Type B pancreatic cell (in vitro differentiated cells): ENCODE measurements at regions not wholly inside any gene's neighbourhood (a gene's known extent, or its start where the extent isn't known, plus 50 kb on each side); places are given as distances from the start of the nearest gene placed in this dataset.

Experiments
- DNase-seq: peaks from one replicate; pipeline ENCODE4 v3.0.0; 2021; ENCODE audit warnings: mixed read lengths; ENCODE audit not compliant: unreplicated experiment; ENCODE audit errors: extremely low spot score
- H3K27ac Mint-ChIP-seq: 2 replicates; pipeline ENCODE4 v1.8.0; 2021; ENCODE audit warnings: mild to moderate bottlenecking, mixed read lengths
- H3K27me3 Mint-ChIP-seq: 2 replicates; pipeline ENCODE4 v1.8.0; 2021; ENCODE audit warnings: mixed read lengths
- H3K36me3 Mint-ChIP-seq: 2 replicates; pipeline ENCODE4 v1.8.0; 2021; ENCODE audit warnings: mixed read lengths
- H3K4me1 Mint-ChIP-seq: one replicate; pipeline ENCODE4 v1.8.0; 2021; ENCODE audit warnings: mixed read lengths; ENCODE audit not compliant: unreplicated experiment
- H3K4me3 Mint-ChIP-seq: 2 replicates; pipeline ENCODE4 v1.8.0; 2021; ENCODE audit warnings: mild to moderate bottlenecking, mixed read lengths
- H3K9me3 Mint-ChIP-seq: 2 replicates; pipeline ENCODE4 v1.8.0; 2021; ENCODE audit warnings: mixed read lengths
- TF ChIP-seq, protein P1 (sequence below): fragments of 200-600 bp; sonication (generic); conservative IDR thresholded peaks from 2 replicates; pipeline ENCODE4 v1.5.0; 2021; ENCODE audit warnings: antibody characterized with exemption, mild to moderate bottlenecking

GRCh38 chr10:3294919-3295581 is 122.5 kb upstream of the PITRM1 start:
- Mint-ChIP-seq H3K36me3 (no peaks in the 10 kb centered on the region), H3K4me3 (no peak overlapping the region), H3K27me3 (peaks cover 27% of the 10 kb centered on the region), H3K4me1 (peaks cover 29% of the 10 kb centered on the region), H3K9me3 (peaks cover 4% of the 10 kb centered on the region), H3K27ac (peak overlapping the region; percentile 16)
- TF ChIP-seq, protein P1, sequence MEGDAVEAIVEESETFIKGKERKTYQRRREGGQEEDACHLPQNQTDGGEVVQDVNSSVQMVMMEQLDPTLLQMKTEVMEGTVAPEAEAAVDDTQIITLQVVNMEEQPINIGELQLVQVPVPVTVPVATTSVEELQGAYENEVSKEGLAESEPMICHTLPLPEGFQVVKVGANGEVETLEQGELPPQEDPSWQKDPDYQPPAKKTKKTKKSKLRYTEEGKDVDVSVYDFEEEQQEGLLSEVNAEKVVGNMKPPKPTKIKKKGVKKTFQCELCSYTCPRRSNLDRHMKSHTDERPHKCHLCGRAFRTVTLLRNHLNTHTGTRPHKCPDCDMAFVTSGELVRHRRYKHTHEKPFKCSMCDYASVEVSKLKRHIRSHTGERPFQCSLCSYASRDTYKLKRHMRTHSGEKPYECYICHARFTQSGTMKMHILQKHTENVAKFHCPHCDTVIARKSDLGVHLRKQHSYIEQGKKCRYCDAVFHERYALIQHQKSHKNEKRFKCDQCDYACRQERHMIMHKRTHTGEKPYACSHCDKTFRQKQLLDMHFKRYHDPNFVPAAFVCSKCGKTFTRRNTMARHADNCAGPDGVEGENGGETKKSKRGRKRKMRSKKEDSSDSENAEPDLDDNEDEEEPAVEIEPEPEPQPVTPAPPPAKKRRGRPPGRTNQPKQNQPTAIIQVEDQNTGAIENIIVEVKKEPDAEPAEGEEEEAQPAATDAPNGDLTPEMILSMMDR = no peak
- no peak for DNase-seq

GRCh38 chr10:3293581-3294431 is 121.2 kb upstream of the PITRM1 start:
- Mint-ChIP-seq H3K27me3 (peaks cover 27% of the 10 kb centered on the region), H3K4me3 (peak overlapping the region; percentile 24), H3K4me1 (peaks cover 29% of the 10 kb centered on the region), H3K9me3 (no peaks in the 10 kb centered on the region), H3K36me3 (no peaks in the 10 kb centered on the region), H3K27ac (peak overlapping the region; percentile 16)
- TF ChIP-seq, protein P1 = no peak
- DNase-seq = no peak

DNA sequence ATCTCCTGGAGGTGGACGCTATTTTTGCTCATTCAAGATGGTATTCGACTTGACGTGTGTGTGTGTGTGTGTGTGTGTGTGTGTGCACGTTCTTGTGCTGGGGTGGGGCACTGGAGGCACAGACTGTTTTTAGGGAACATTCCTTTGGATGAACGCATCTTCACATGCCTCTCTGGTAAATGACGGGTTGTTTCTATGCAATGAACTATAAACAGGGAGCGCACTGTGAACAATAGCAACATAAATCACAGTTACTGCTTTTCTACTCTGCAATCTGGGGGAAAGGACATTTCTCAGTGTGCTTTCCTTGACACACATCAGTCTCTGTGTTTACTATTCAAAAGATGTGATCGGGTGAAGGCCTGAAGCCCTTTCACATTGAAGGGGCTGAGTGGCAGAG is 120.1 kb upstream of the PITRM1 start:
- TF ChIP-seq, protein P1 = no peak
- H3K27ac Mint-ChIP-seq = peak overlapping the region; percentile 75
- peak overlapping the region; percentile 38 for H3K4me3 Mint-ChIP-seq
- peaks cover 27% of the 10 kb centered on the region for H3K27me3 Mint-ChIP-seq
- no peaks in the 10 kb centered on the region for H3K9me3 Mint-ChIP-seq
- DNase-seq = no peak
- H3K36me3 Mint-ChIP-seq = no peaks in the 10 kb centered on the region
- H3K4me1 Mint-ChIP-seq = peaks cover 29% of the 10 kb centered on the region

DNA sequence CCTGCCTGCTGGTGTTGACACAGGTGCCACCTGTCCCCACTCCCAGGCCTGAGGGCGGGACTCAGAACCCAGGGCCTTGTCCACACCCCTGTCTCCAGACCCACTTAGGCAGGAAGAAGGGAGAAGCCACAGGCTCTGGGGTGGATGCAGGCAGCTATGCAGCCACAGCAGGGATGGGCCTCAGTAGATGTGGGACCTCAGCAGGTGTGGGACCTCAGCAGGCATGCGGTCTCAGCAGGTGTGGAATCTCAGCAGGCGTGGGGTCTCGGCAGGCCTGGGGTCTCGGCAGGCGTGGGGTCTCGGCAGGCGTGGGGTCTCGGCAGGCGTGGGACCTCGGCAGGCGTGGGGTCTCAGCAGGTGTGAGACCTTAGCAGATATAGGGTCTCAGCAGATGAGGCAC is 118.0 kb upstream of the PITRM1 start:
- Mint-ChIP-seq H3K36me3 (no peaks in the 10 kb centered on the region), H3K27ac (no peak overlapping the region), H3K9me3 (no peaks in the 10 kb centered on the region), H3K4me3 (no peak overlapping the region), H3K27me3 (peaks cover 17% of the 10 kb centered on the region), H3K4me1 (peaks cover 25% of the 10 kb centered on the region)
- DNase-seq = no peak
- TF ChIP-seq, protein P1 = no peak

DNA sequence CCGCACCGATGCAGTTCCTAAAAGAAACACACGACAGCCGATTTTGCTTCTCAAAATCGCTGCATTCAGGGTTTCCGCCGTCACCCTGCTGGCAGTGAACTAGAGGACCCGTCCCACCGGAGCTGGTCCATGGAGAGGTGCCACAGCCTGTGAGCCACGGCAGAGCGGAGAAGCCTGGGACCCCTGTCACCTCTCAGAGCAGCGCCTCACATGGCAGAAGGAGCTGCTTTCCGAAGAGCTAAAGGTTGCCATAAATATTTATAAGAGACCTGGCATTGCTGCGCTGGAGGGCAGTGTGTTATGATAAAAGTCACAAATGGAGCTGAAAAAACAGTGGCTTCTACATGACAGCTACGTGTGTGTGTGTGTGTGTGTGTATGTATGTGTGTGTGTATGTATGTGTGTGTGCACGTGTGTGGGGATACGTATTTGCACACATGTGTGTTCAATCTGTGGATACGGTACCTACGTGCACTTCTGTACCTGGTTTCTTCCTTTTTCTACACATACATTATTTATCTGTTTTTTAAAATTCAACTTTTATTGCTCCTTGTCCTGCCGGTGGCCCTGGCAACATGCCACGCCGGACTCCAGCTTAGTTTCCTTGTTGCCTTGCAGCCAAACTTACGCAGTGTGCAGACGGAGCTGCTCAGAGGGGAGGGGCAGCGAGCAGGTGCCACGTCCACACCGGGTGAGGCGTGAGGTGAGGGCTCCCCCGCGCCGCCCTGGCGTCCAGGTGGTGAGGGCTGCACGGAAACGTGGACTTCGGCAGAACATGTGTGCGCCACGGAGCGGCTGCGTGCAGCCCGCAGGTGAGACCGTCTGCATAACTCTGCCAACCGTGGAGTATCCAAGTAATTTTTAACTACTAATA is 115.2 kb upstream of the PITRM1 start:
- TF ChIP-seq, protein P1 = no peak
- Mint-ChIP-seq H3K36me3 (no peaks in the 10 kb centered on the region), H3K27ac (no peak overlapping the region), H3K27me3 (peaks cover 6% of the 10 kb centered on the region), H3K9me3 (no peaks in the 10 kb centered on the region), H3K4me1 (peaks cover 9% of the 10 kb centered on the region), H3K4me3 (no peak overlapping the region)
- DNase-seq = no peak
